Prostate gland (tissue), 2 donors: ENCODE measurements at regions not wholly inside any gene's neighbourhood (a gene's known extent, or its start where the extent isn't known, plus 50 kb on each side); places are given as distances from the start of the nearest gene placed in this dataset.

ENCODE experiments used
- POLR2A ChIP-seq: fragments of 450-650 bp; IDR thresholded peaks from one replicate; pipeline ENCODE4 v1.6.1; 2016; ENCODE audit warnings: antibody characterized with exemption, mild to moderate bottlenecking
- POLR2AphosphoS5 ChIP-seq: sonication (generic); formaldehyde crosslinking; IDR thresholded peaks from one replicate; pipeline ENCODE4 v1.6.1; 2017; ENCODE audit warnings: antibody characterized with exemption
- TF ChIP-seq, protein P1 (sequence below), 4 experiments: fragments of 200-600 bp in 2 of 4; fragments of 450-650 bp in 2 of 4; sonication (generic) in 2 of 4; IDR thresholded peaks; 1 replicate in 3 of 4; 2 replicates in 1 of 4; pipeline ENCODE4 v1.5.1; 2016 to 2019; ENCODE audit warnings: antibody characterized with exemption in 4 of 4, mild to moderate bottlenecking in 2 of 4, moderate library complexity in 2 of 4

GRCh38 chr20:60465439-60465838 lies 507.2 kb downstream of the CDH26 start:
- TF ChIP-seq, protein P1, sequence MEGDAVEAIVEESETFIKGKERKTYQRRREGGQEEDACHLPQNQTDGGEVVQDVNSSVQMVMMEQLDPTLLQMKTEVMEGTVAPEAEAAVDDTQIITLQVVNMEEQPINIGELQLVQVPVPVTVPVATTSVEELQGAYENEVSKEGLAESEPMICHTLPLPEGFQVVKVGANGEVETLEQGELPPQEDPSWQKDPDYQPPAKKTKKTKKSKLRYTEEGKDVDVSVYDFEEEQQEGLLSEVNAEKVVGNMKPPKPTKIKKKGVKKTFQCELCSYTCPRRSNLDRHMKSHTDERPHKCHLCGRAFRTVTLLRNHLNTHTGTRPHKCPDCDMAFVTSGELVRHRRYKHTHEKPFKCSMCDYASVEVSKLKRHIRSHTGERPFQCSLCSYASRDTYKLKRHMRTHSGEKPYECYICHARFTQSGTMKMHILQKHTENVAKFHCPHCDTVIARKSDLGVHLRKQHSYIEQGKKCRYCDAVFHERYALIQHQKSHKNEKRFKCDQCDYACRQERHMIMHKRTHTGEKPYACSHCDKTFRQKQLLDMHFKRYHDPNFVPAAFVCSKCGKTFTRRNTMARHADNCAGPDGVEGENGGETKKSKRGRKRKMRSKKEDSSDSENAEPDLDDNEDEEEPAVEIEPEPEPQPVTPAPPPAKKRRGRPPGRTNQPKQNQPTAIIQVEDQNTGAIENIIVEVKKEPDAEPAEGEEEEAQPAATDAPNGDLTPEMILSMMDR (IDR thresholded peaks at IDR 0.05): no peak
- no peak for TF ChIP-seq POLR2A
- TF ChIP-seq POLR2AphosphoS5: no peak
